ENCODE measurements at regions not wholly inside any gene's neighbourhood (a gene's known extent, or its start where the extent isn't known, plus 50 kb on each side); places are given as distances from the start of the nearest gene placed in this dataset.
"Not testable (repeated sequence)": the region's sequence is repeated elsewhere in the genome, so short reads cannot be mapped to it uniquely, and the experiment has no call there.

- no peak for DNase-seq
Observed at GRCh38 chr3:18609187-18609586, 184.0 kb upstream of the SATB1 start.

- no peak for DNase-seq
Observed at GRCh38 chr3:18597919-18598318, 172.8 kb upstream of the SATB1 start.

- DNase-seq = no peak
Observed at GRCh38 chr3:18593231-18593630, 168.1 kb upstream of the SATB1 start.

GRCh38 chr3:18591120-18591519, 166.0 kb upstream of the SATB1 start:
- DNase-seq = no peak

- DNase-seq = no peak
Observed at GRCh38 chr3:18586076-18586475, 160.9 kb upstream of the SATB1 start.

GRCh38 chr3:18585004-18585968, 160.1 kb upstream of the SATB1 start:
- DNase-seq = no peak

- DNase-seq = no peak
Observed at GRCh38 chr3:18580268-18580667, 155.1 kb upstream of the SATB1 start.

- DNase-seq = no peak
Observed at GRCh38 chr3:18579661-18580060, 154.5 kb upstream of the SATB1 start.

- DNase-seq = peak; percentile 37
Observed at GRCh38 chr3:18575573-18575972, 150.4 kb upstream of the SATB1 start.

- peak; percentile 9 for DNase-seq
Observed at GRCh38 chr3:18572809-18573208, 147.7 kb upstream of the SATB1 start.

- no peak for DNase-seq
Observed at GRCh38 chr3:18567293-18567692, 142.2 kb upstream of the SATB1 start.

- DNase-seq = no peak
Observed at GRCh38 chr3:18562364-18563154, 137.4 kb upstream of the SATB1 start.

GRCh38 chr3:18559331-18559842, 134.2 kb upstream of the SATB1 start:
- DNase-seq = peak; percentile 12

GRCh38 chr3:18558507-18558906, 133.4 kb upstream of the SATB1 start:
- DNase-seq = no peak

GRCh38 chr3:18557216-18557615, 132.1 kb upstream of the SATB1 start:
- no peak for DNase-seq

GRCh38 chr3:18556503-18557135, 131.5 kb upstream of the SATB1 start:
- no peak for DNase-seq

GRCh38 chr3:18556001-18556408, 130.9 kb upstream of the SATB1 start:
- DNase-seq = no peak

GRCh38 chr3:18552579-18553105, 127.5 kb upstream of the SATB1 start:
- DNase-seq = not testable (repeated sequence)

GRCh38 chr3:18546632-18547031, 121.5 kb upstream of the SATB1 start:
- DNase-seq = no peak

GRCh38 chr3:18544146-18544545, 119.0 kb upstream of the SATB1 start:
- no peak for DNase-seq

- no peak for DNase-seq
Observed at GRCh38 chr3:18538463-18539230, 113.5 kb upstream of the SATB1 start.

GRCh38 chr3:18533039-18533438, 107.9 kb upstream of the SATB1 start:
- DNase-seq = no peak
